ENCODE measurements at regions not wholly inside any gene's neighbourhood (a gene's known extent, or its start where the extent isn't known, plus 50 kb on each side); places are given as distances from the start of the nearest gene placed in this dataset.

- no peak overlapping the region for H2AFZ ChIP-seq (ENCODE audit: low read length)
- no peak overlapping the region for H3K27ac ChIP-seq (ENCODE audit: extremely low read length, insufficient read depth, low read length)
- no peaks in the 10 kb centered on the region for H3K4me1 ChIP-seq (ENCODE audit: insufficient read depth, low read length)
- intact Hi-C loops (cut with micrococcal nuclease; ENCODE audit: unreplicated experiment) (no loop called here), in situ Hi-C loops (cut with HindIII; ENCODE audit: extremely low pct_ligation_motif_present, low pct_unique_long_range_greater_than_20kb) (no loop called here)
- H3K4me3 ChIP-seq (replicated peaks in 1 of 3; ENCODE audit: insufficient read depth in 1 of 3, low read depth in 2 of 3, low read length in 3 of 3): no peak overlapping the region
- no peaks in the 10 kb centered on the region for H3K27me3 ChIP-seq (ENCODE audit: control insufficient read depth in 1 of 2, insufficient read depth in 2 of 2, low read length in 2 of 2)
- DNase-seq (ENCODE audit: low spot score) (no peak), ATAC-seq (no peak), FAIRE-seq (no peak)
- WGBS (ENCODE audit: low lambda C conversion rate): 0% methylated on average over 1 of the region's 1 CpG
- H3K9ac ChIP-seq (ENCODE audit: insufficient read depth, low read depth, low read length): no peak overlapping the region
- H3K9me3 ChIP-seq (ENCODE audit: low read length): peaks cover 25% of the 10 kb centered on the region
- no peaks in the 10 kb centered on the region for H3K79me2 ChIP-seq (ENCODE audit: insufficient read depth, low read length)
- POLR2A ChIA-PET: no interaction called here
- no peak overlapping the region for H3K4me2 ChIP-seq (ENCODE audit: low read depth, low read length)
- TF ChIP-seq SPEN (CRISPR knock-in tag; IDR thresholded peaks at IDR 0.05; ENCODE audit: low read depth): no peak
- TF ChIP-seq RERE (CRISPR knock-in tag; IDR thresholded peaks at IDR 0.05; ENCODE audit: low read depth): no peak
- no peak for TF ChIP-seq SKI (IDR thresholded peaks at IDR 0.05; ENCODE audit: partially characterized antibody)
- TF ChIP-seq MATR3 (CRISPR knock-in tag; IDR thresholded peaks at IDR 0.05): no peak
- no peak for TF ChIP-seq ARHGAP35 (CRISPR knock-in tag; IDR thresholded peaks at IDR 0.05; ENCODE audit: borderline replicate concordance)
- TF ChIP-seq KDM6A (CRISPR knock-in tag; IDR thresholded peaks at IDR 0.05; ENCODE audit: low read depth): no peak
- no peak for TF ChIP-seq ZNF629 (CRISPR knock-in tag; conservative IDR thresholded peaks at IDR 0.05)
- TF ChIP-seq TFDP2 (CRISPR knock-in tag; IDR thresholded peaks at IDR 0.05): no peak
- TF ChIP-seq ZNF318 (CRISPR knock-in tag; IDR thresholded peaks at IDR 0.05): no peak
- no peak for TF ChIP-seq CHD2 (IDR thresholded peaks at IDR 0.05; ENCODE audit: low read depth, low read length)
- TF ChIP-seq KLF16 (CRISPR knock-in tag; IDR thresholded peaks at IDR 0.05): no peak
- no peaks in the 10 kb centered on the region for H4K20me1 ChIP-seq (ENCODE audit: insufficient read depth, low read length)
- no peaks in the 10 kb centered on the region for H3K36me3 ChIP-seq (replicated peaks in 1 of 2; ENCODE audit: control insufficient read depth in 1 of 2, insufficient read depth in 2 of 2, low read length in 2 of 2)
- BruUV-seq (replicated peaks): no TSS peak
- CTCF ChIA-PET (ENCODE audit: low intra/inter-chr PET ratio, low total read pairs): no interaction called here
Observed at GRCh38 chr1:198809247-198809646, 170.4 kb downstream of the PTPRC start.
